Parathyroid adenoma (tissue), 2 donors: ENCODE measurements at regions not wholly inside any gene's neighbourhood (a gene's known extent, or its start where the extent isn't known, plus 50 kb on each side); places are given as distances from the start of the nearest gene placed in this dataset.

ENCODE experiments used
- H2AFZ ChIP-seq: fragments of 300-600 bp; sonication (generic); one replicate; pipeline ENCODE4 v1.7.0; 2017; ENCODE audit warnings: antibody characterized with exemption, mild to moderate bottlenecking
- H3K27ac ChIP-seq: fragments of 300-600 bp; sonication (generic); one replicate; pipeline ENCODE4 v1.7.0; 2017
- H3K27me3 ChIP-seq: fragments of 300-600 bp; sonication (generic); one replicate; pipeline ENCODE4 v1.7.0; 2017; ENCODE audit warnings: low read length; ENCODE audit not compliant: control insufficient read depth, insufficient read depth
- H3K36me3 ChIP-seq: fragments of 300-600 bp; sonication (generic); one replicate; pipeline ENCODE4 v1.7.0; 2017; ENCODE audit warnings: low read length; ENCODE audit not compliant: control insufficient read depth, insufficient read depth
- H3K4me1 ChIP-seq: fragments of 300-600 bp; sonication (generic); one replicate; pipeline ENCODE4 v1.7.0; 2017; ENCODE audit warnings: control low read depth
- H3K4me2 ChIP-seq: fragments of 300-600 bp; sonication (generic); one replicate; pipeline ENCODE4 v1.7.0; 2017; ENCODE audit warnings: low read length
- H3K4me3 ChIP-seq: fragments of 300-600 bp; sonication (generic); one replicate; pipeline ENCODE4 v1.7.0; 2017; ENCODE audit warnings: low read depth, low read length
- H3K79me2 ChIP-seq: fragments of 300-600 bp; sonication (generic); one replicate; pipeline ENCODE4 v1.7.0; 2017; ENCODE audit warnings: control low read depth
- H3K9ac ChIP-seq: fragments of 300-600 bp; sonication (generic); one replicate; pipeline ENCODE4 v1.7.0; 2017; ENCODE audit warnings: mild to moderate bottlenecking
- H3K9me3 ChIP-seq: fragments of 300-600 bp; sonication (generic); one replicate; pipeline ENCODE4 v1.7.0; 2017; ENCODE audit warnings: low read length; ENCODE audit not compliant: control insufficient read depth
- CTCF ChIP-seq: fragments of 300-600 bp; sonication (generic); IDR thresholded peaks from one replicate; pipeline ENCODE4 v1.7.0; 2017; ENCODE audit warnings: antibody characterized with exemption, mild to moderate bottlenecking
- donor health status: primary hyperparathyroidism.

DNA sequence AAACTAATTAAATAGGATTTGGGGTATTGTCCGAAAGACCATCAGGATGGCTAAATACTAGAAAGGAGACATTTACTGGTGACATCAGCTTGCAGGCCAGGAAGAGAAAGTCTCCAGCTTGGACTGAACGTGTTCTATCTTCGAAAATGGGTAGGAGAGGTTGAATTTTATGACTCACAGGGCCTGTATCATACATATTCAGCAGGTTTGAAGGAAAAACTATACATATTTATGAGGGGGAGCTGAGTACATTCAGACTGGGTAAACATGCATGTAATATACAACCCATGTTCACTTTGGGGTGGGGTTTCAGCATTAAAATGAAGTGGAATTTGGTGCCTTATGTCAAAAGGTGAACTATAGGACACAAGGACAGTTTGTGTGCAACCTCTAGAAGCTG lies 129.3 kb upstream of the CRBN start:
- H3K9me3 ChIP-seq = no peaks in the 10 kb centered on the region
- no peak overlapping the region for H3K27ac ChIP-seq
- no peak overlapping the region for H3K9ac ChIP-seq
- TF ChIP-seq CTCF = no peak
- no peak overlapping the region for H3K4me3 ChIP-seq
- H3K4me2 ChIP-seq = no peak overlapping the region
- no peaks in the 10 kb centered on the region for H3K79me2 ChIP-seq
- H2AFZ ChIP-seq = no peak overlapping the region
- H3K27me3 ChIP-seq = no peaks in the 10 kb centered on the region
- no peaks in the 10 kb centered on the region for H3K36me3 ChIP-seq
- no peaks in the 10 kb centered on the region for H3K4me1 ChIP-seq

- Histone ChIP-seq H3K9me3 (no peaks in the 10 kb centered on the region), H3K4me1 (no peaks in the 10 kb centered on the region), H3K36me3 (no peaks in the 10 kb centered on the region), H3K27ac (no peak overlapping the region), H2AFZ (no peak overlapping the region), H3K4me2 (no peak overlapping the region), H3K79me2 (no peaks in the 10 kb centered on the region), H3K4me3 (no peak overlapping the region), H3K9ac (no peak overlapping the region), H3K27me3 (no peaks in the 10 kb centered on the region)
- TF ChIP-seq CTCF = no peak
Measured at GRCh38 chr3:3307491-3307890, 128.0 kb upstream of the CRBN start.

- H2AFZ ChIP-seq = no peak overlapping the region
- no peak for TF ChIP-seq CTCF
Measured at GRCh38 chr3:3305841-3306240, 126.3 kb upstream of the CRBN start.

DNA sequence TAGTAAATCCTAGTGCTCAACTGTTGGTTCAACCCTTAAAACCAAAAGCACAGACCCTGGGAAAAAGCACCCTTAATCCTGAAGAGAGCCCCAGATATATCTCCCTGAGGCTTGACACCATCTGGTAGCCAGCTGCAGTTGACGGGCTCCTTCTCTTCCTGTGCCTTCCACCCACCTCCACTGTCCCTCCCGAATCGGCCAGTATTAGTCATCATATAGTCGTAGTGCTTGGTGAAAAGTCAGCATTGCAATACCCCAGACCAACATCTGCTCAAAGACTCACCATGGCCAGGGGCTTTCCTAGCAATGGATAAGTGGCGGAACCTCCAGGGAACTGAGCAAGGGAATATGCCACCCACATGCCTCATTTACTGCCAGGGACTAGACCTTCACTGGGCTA lies 125.6 kb upstream of the CRBN start:
- Histone ChIP-seq H3K4me2 (no peak overlapping the region), H3K4me3 (no peak overlapping the region), H3K9ac (no peak overlapping the region), H2AFZ (no peak overlapping the region), H3K4me1 (no peaks in the 10 kb centered on the region), H3K27me3 (no peaks in the 10 kb centered on the region), H3K27ac (no peak overlapping the region), H3K9me3 (no peaks in the 10 kb centered on the region), H3K79me2 (no peaks in the 10 kb centered on the region), H3K36me3 (no peaks in the 10 kb centered on the region)
- no peak for TF ChIP-seq CTCF

More at GRCh38 chr3:3305841-3306240, 126.3 kb upstream of the CRBN start:
- H3K27me3 ChIP-seq = no peaks in the 10 kb centered on the region
- H3K79me2 ChIP-seq = no peaks in the 10 kb centered on the region
- no peak overlapping the region for H3K4me3 ChIP-seq
- H3K9ac ChIP-seq = no peak overlapping the region
- no peak overlapping the region for H3K27ac ChIP-seq
- H3K36me3 ChIP-seq = no peaks in the 10 kb centered on the region
- H3K4me1 ChIP-seq = no peaks in the 10 kb centered on the region
- H3K4me2 ChIP-seq = no peak overlapping the region
- H3K9me3 ChIP-seq = no peaks in the 10 kb centered on the region

- TF ChIP-seq CTCF = no peak
- no peak overlapping the region for H3K4me2 ChIP-seq
- no peaks in the 10 kb centered on the region for H3K4me1 ChIP-seq
- no peaks in the 10 kb centered on the region for H3K36me3 ChIP-seq
- no peaks in the 10 kb centered on the region for H3K9me3 ChIP-seq
- H3K9ac ChIP-seq = no peak overlapping the region
- no peak overlapping the region for H2AFZ ChIP-seq
- no peak overlapping the region for H3K4me3 ChIP-seq
- H3K27me3 ChIP-seq = no peaks in the 10 kb centered on the region
- H3K27ac ChIP-seq = no peak overlapping the region
- H3K79me2 ChIP-seq = no peaks in the 10 kb centered on the region
Measured at GRCh38 chr3:3303636-3304035, 124.1 kb upstream of the CRBN start.
